Body of pancreas (tissue), 4 donors: ENCODE measurements at regions not wholly inside any gene's neighbourhood (a gene's known extent, or its start where the extent isn't known, plus 50 kb on each side); places are given as distances from the start of the nearest gene placed in this dataset.

Experiments
- CTCF ChIP-seq, 7 experiments: fragments of 450-650 bp in 4 of 7; fragments of 200-600 bp in 3 of 7; sonication (generic) in 3 of 7; IDR thresholded peaks; one replicate each; pipeline ENCODE4 v1.5.1; 2016 to 2019; ENCODE audit warnings: antibody characterized with exemption in 7 of 7
- POLR2A ChIP-seq, 3 donors: fragments of 450-650 bp; IDR thresholded peaks; one replicate each; pipeline ENCODE4 v1.6.1; 2016; ENCODE audit warnings: antibody characterized with exemption in 3 of 3, mild to moderate bottlenecking in 2 of 3

GRCh38 chr18:44533071-44533470 lies 147.6 kb upstream of the SETBP1 start:
- no peak for TF ChIP-seq CTCF (IDR thresholded peaks at IDR 0.05)
- TF ChIP-seq POLR2A (IDR thresholded peaks at IDR 0.05): no peak
